Lung (tissue), 11 donors: ENCODE measurements at regions not wholly inside any gene's neighbourhood (a gene's known extent, or its start where the extent isn't known, plus 50 kb on each side); places are given as distances from the start of the nearest gene placed in this dataset.

ENCODE experiments used
- ATAC-seq: fragments of 200-7000 bp; cut with Tn5 transposase; one replicate; pipeline ENCODE4 v1.9.1; 2020; ENCODE audit warnings: moderate number of reproducible peaks; ENCODE audit not compliant: insufficient read depth, low FRiP score
- DNase-seq, 3 donors: peaks; one replicate each; pipeline ENCODE4 v3.0.0-alpha.2; 2013 to 2017
- H3K27ac ChIP-seq, 2 donors: one replicate each; pipeline ENCODE4 v1.5.1; 2013; ENCODE audit warnings: mild to moderate bottlenecking in 2 of 2, moderate library complexity in 2 of 2, control low read depth in 1 of 2, inconsistent platforms in 1 of 2, low read depth in 1 of 2, low read length in 1 of 2
- H3K27me3 ChIP-seq, 3 donors: one replicate each; pipeline ENCODE4 v1.5.1; 2013; ENCODE audit warnings: low read length in 2 of 3; ENCODE audit not compliant: control insufficient read depth in 3 of 3, insufficient read depth in 3 of 3
- H3K36me3 ChIP-seq, 4 donors: one replicate each; pipeline ENCODE4 v1.5.1; 2013; ENCODE audit warnings: low read length in 4 of 4, mild to moderate bottlenecking in 1 of 4, moderate library complexity in 1 of 4; ENCODE audit not compliant: control insufficient read depth in 4 of 4, insufficient read depth in 4 of 4
- H3K4me1 ChIP-seq, 5 donors: one replicate each; pipeline ENCODE4 v1.5.1; 2013; ENCODE audit warnings: low read length in 5 of 5, mild to moderate bottlenecking in 2 of 5, moderate library complexity in 1 of 5; ENCODE audit not compliant: control insufficient read depth in 5 of 5, insufficient read depth in 5 of 5
- H3K4me3 ChIP-seq: one replicate; pipeline ENCODE4 v1.5.1; 2013; ENCODE audit warnings: mild to moderate bottlenecking, control low read depth, moderate library complexity
- H3K9ac ChIP-seq, 2 donors: one replicate each; pipeline ENCODE4 v1.5.1; 2013; ENCODE audit warnings: low read length in 2 of 2, control low read depth in 1 of 2; ENCODE audit not compliant: insufficient read depth in 1 of 2
- H3K9me3 ChIP-seq, 4 donors: one replicate each; pipeline ENCODE4 v1.5.1; 2013; ENCODE audit warnings: low read length in 3 of 4, mild to moderate bottlenecking in 1 of 4, moderate library complexity in 1 of 4; ENCODE audit not compliant: control insufficient read depth in 4 of 4, insufficient read depth in 3 of 4
- CTCF ChIP-seq: IDR thresholded peaks from 2 replicates; pipeline ENCODE4 v1.5.1; 2012; ENCODE audit warnings: mild to moderate bottlenecking; ENCODE audit errors: control extremely low read depth, extremely low read depth
- WGBS, 2 donors: extraction: QIAGEN DNeasy Blood & Tissue Kit; methylation state at CpG; one replicate each; pipeline ENCODE4 v1.1.7; 2013; 5-methylcytosine and 5-hydroxymethylcytosine counted together
- donor health status: control.
- donor health status: control.
- donor health status: Bipolar disorder and iron deficiency.
- donor health status: healthy.
- donor health status: DM: yes; HTN: yes; CAD: no.

DNA sequence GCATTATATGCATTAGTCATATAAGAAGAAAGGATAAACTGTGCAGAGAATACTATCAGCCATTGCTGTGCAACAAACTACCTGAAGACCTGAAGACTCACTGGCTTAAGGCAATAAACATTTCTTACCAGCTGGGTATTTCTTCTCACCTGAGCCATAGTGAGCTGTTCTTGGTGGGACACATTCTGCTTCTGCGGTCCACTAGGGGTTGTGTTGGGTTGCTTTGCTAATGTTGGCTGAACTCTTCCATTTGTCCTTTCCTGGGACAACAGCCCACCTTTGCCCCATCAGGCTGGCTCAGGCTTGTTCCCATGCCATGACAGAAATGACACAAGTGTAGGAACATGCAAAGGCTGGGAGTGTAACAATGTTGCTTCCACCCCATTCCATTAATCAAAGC lies 388.6 kb downstream of the PCDH7 start:
- H3K27ac ChIP-seq = no peak overlapping the region
- no peak for ATAC-seq
- peaks cover 0 to 16% (median 9%) of the 10 kb centered on the region in 5 donors for H3K4me1 ChIP-seq
- no peak overlapping the region for H3K9ac ChIP-seq
- no peaks in the 10 kb centered on the region for H3K27me3 ChIP-seq
- H3K36me3 ChIP-seq = no peaks in the 10 kb centered on the region
- 89 to 94% methylated on average over 1 of the region's 1 CpG for WGBS, 2 donors
- H3K9me3 ChIP-seq = no peaks in the 10 kb centered on the region
- DNase-seq = no peak
- no peak overlapping the region for H3K4me3 ChIP-seq
- no peak for TF ChIP-seq CTCF

GRCh38 chr4:31111790-31112189 lies 391.6 kb downstream of the PCDH7 start:
- Histone ChIP-seq H3K9me3 (no peaks in the 10 kb centered on the region), H3K4me1 (peaks cover 0 to 9% (median 0%) of the 10 kb centered on the region in 5 donors), H3K27ac (no peak overlapping the region), H3K27me3 (no peaks in the 10 kb centered on the region), H3K9ac (no peak overlapping the region), H3K4me3 (no peak overlapping the region), H3K36me3 (no peaks in the 10 kb centered on the region)
- DNase-seq (no peak), ATAC-seq (no peak)
- no peak for TF ChIP-seq CTCF

DNA sequence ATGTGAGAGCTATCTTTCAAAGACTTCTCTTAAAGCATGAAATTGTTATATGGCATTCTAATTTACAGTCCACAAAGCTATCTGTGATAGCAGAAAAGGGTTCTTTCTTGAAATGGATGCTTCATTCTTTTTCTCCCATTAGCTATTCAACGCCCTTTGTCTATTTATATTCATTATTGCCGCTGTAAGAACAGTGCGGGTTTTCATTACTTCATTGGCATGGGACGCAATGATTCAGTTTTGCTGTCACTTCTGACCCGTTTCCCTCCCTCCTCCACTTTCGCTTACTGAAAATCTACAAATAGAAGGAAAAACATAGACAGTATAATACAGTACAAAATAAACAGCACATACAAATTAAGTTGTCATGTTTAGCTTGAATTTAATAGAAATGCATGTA lies 394.6 kb downstream of the PCDH7 start:
- WGBS, 2 donors = 91 to 96% methylated on average over 6 of the region's 6 CpGs
- TF ChIP-seq CTCF = no peak
- Histone ChIP-seq H3K27ac (no peak overlapping the region), H3K4me3 (no peak overlapping the region), H3K27me3 (no peaks in the 10 kb centered on the region), H3K36me3 (no peaks in the 10 kb centered on the region), H3K4me1 (no peaks in the 10 kb centered on the region), H3K9ac (no peak overlapping the region), H3K9me3 (no peaks in the 10 kb centered on the region)
- no peak for DNase-seq
- ATAC-seq = no peak

DNA sequence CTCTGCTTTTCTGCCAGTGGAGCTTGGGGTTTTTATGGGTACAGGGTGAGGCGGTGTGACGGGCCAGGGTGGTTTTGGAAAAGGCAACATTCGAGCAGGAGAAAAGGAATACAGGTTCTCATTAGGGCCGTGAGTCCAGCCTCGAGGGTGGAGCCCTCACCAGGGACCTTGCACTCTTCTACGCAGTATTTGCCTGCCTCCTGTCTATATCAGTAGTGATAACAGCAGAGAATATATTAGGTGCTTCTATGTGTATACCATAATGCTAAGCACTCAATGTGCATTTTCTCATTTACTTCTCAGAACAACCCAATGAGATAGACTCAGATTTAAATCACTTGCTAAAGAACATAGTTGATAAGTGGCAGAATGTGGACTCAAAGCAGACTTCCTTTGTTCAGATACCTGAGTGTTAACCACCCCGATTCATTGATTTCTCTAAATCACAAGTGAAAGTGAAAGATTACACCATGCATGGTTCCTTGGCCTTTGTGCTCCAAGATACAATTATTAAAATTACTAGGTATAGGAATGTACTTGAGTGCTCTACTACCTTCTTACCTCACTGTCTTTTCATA lies 403.9 kb downstream of the PCDH7 start:
- Histone ChIP-seq H3K27ac (no peak overlapping the region), H3K27me3 (no peaks in the 10 kb centered on the region), H3K4me3 (no peak overlapping the region), H3K4me1 (no peaks in the 10 kb centered on the region), H3K9me3 (no peaks in the 10 kb centered on the region), H3K36me3 (no peaks in the 10 kb centered on the region), H3K9ac (no peak overlapping the region)
- TF ChIP-seq CTCF = no peak
- DNase-seq (no peak), ATAC-seq (no peak)
- 89 to 90% methylated on average over 7 of the region's 7 CpGs for WGBS, 2 donors
